ENCODE measurements at regions not wholly inside any gene's neighbourhood (a gene's known extent, or its start where the extent isn't known, plus 50 kb on each side); places are given as distances from the start of the nearest gene placed in this dataset.

- DNase-seq (ENCODE audit: low read depth in 3 of 3) = no peak
These were observed 150.5 kb upstream of the NCKAP5 start for GRCh38 chr2:133718688-133719201.

DNA sequence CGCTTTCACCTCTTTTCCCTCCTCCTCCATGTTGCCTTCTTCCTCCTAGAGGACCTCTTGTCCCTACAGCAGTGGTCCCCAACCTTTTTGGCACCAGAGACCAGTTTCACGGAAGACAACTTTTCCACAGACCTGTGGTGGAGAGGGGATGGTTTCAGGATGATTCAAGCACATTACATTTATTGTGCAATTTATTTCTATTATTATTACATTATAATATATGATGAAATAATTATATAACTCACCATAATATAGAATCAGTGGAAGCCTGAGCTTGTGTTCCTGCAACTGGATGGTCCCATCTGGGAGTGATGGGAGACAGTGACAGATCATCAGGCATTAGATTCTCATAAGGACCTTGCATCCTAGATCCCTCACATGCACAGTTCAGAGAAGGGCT is 152.2 kb upstream of the NCKAP5 start:
- no peak for DNase-seq (ENCODE audit: low read depth in 3 of 3)

DNA sequence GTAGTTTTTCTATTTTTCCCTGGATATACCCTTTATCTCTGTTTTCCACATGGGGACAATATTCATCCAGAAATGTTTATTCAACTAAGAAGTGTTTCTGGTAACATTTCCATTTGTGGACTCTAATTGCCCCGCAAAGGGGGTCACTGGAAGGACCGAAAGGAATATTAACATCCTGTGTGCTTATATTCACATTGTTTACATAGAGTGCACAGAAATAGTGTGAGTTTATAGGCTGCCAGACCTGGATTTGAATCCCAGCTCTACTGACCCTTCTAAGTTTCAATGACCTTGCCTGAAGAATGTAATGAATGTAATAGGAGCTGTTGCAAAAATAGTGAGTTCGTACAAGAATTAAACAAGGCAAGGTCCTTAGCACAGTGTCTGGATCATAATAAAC is 152.9 kb upstream of the NCKAP5 start:
- no peak for DNase-seq (ENCODE audit: low read depth in 3 of 3)

DNA sequence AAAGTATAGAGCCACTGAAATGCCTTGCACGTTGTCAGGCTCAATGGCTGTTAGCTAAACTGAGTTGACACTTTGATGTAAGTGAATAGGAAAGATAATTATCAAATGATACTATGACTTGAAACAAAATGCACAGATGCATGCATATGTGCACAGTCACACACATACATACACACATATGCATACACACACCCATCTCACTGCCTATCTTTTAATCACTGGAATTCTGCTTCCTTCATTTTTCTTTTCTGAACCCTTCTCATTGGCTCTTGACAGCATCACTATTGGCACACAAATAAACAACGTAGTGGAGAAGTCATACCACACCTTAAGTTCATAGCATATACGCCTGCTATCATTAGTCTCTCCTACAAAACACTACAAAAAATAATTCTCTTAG is 154.9 kb upstream of the NCKAP5 start:
- no peak for DNase-seq (ENCODE audit: low read depth in 3 of 3)

DNA sequence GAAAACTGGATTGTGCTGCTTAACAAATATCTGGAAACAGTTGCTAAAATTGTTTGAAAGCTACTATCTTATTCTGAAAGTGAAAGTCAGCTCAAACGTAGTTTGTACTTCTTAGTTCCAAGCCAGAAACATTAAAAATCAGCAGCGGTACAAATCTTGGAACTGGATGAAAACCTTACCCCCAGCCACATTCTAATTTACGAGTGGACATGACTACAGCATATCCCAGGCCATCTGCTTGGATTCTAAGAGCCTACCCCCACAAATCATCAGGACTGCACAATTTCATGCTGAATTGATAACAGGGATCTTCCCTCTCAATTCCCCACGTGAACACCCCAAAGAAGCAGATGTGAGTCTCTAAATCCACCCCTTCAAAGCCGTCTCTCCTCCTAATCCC is 158.7 kb upstream of the NCKAP5 start:
- no peak for DNase-seq (ENCODE audit: low read depth in 3 of 3)

DNA sequence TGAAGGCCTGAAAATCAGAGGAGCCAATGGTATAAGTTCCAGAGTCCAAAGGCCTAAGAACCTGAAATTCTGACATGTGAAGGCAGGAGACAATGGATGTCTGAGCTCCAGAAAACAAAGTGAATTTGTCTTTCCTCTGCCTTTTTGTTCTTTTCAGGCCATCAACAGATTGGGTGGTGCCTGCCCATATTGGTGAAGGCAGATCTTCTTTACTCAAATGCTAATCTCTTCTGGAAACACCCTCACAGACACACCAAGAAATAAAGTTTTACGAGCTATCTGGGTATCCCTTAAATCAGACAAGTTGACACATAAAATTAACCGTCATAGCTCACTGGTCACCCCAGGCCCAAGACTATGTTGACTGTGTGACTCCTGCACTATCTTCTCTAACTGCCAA is 163.8 kb upstream of the NCKAP5 start:
- no peak for DNase-seq (ENCODE audit: low read depth in 3 of 3)

- no peak for DNase-seq (ENCODE audit: low read depth in 3 of 3)
These were observed 165.0 kb upstream of the NCKAP5 start for GRCh38 chr2:133732982-133733900.

GRCh38 chr2:133733901-133734255 is 165.6 kb upstream of the NCKAP5 start:
- no peak for DNase-seq (ENCODE audit: low read depth in 3 of 3)

DNA sequence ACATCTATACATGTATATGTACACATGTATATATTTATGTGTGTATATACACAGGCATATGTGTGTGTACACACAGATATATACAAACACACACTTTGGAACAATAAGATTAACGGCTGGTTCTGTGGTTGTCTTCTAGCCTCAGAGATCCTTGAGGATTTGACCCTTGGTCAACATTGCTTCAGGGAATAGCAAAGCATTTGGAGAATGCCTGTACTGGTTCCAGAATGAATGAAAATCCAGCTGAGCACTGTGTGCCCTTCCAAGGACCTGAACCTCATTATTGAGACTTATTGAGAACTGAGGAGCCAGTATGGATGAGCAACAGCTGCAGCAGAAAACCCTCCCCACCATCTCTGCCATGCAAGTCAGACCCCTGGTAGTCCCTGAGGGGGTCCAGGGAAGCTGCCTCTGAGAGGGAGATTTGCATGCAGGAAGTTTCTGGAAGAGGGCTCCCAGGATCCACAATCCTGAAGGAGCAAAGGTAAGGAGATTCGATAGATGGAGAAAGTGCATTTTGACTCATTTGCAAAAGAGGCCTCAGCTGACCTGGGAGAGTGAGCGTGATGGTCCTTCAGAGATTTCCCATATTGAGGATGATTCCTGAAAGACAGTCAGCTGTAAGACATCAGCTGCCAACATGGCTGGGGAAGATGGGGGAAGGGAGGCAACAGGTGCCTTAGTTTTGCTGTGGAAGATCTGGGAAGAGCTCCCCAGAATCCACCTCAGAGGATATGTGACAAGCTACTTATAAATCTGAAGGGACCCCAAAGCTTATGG is 166.6 kb upstream of the NCKAP5 start:
- DNase-seq (ENCODE audit: low read depth in 3 of 3) = no peak

DNA sequence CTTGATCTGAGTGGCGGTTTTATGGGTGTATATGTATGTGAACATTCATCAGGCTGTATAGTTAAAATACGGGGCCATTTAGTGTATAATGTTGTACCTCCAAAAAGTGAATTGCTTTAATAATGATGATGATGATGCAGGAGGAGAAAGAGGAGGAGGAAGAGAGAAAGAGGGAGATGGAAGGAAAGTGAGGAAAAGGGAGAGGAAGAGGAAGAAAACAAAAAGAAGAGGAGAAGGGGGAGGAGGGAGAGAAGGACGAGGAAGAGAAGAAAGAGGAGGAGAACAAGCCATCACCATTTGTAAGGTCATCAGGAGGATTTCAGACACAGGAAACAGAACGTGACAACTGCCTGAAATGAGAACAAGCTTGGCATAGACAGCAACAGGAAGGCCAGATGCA is 168.4 kb upstream of the NCKAP5 start:
- no peak for DNase-seq (ENCODE audit: low read depth in 3 of 3)

- no peak for DNase-seq (ENCODE audit: low read depth in 3 of 3)
These were observed 169.2 kb upstream of the NCKAP5 start for GRCh38 chr2:133737242-133737993.

DNA sequence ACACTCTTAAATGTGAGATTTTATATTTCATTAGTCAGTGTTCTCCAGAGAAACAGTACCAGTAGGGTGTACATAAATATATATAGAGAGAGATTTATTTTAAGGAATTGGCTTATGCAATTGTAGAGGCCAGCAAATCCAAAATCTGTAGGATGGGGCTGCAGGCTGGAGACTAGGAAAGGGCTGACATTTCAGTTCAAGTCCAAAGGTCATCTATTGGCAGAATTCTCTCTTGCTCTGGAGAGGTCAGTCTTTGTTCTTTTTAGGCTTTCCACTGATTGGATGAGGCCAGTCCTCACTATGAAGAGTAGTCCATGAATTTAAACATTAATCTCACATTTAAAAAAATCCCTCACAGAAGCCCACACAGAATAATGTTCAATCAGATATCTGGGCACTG is 170.8 kb upstream of the NCKAP5 start:
- DNase-seq (ENCODE audit: low read depth in 3 of 3) = no peak

- DNase-seq (ENCODE audit: low read depth in 3 of 3) = no peak
These were observed 172.2 kb upstream of the NCKAP5 start for GRCh38 chr2:133740500-133740899.

DNA sequence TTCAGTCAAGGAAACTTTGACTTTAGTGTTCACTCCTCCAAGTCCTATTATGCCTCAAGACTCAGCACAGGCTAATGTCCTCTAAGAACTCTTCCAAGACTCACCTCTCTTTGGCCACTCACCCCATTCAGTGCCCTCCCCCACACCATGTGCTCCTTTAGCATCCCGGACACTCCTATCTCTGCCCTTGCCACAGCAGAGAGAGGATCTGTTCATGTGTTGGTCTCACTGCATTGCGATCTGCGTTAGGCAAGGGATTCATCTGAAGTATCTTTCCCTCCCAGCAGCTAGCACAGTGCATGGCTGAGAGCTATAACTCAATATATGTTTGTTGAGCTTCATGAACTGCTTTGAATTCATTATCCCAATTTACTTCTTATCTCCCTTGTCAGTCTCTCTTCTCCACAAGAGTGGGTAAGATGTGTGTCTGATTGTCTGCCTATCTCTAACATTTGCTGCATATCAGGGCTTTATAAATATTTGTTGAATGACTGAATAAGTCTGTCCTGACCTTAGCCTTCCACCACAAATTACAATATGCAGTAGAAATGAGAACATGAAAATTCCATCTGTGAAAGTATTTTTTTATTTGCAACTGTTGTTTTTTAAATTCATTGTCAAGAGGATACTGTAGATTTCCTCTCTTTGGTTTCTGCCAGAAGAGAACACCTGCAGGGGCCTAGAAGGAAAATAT is 179.9 kb upstream of the NCKAP5 start:
- no peak for DNase-seq (ENCODE audit: low read depth in 3 of 3)

DNA sequence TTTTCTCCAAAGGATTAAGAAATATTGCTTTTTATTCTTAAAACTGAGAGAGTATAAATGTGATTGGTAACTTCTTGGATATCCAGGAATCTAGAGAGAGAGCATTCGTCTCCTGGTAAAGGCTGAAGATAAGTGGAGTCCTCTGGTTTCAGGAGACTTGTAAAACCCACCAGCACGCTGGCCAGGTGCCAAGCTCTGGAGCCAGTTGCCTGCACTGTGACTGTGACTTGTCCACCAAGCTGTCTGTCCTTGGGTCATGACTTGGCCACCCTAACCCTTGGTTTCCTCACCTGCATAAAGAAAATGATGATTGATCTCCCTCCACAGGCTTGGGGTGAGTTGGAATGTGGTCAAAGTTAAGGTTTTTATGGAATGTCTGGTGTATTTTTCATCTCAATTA is 185.4 kb upstream of the NCKAP5 start:
- no peak for DNase-seq (ENCODE audit: low read depth in 3 of 3)

DNA sequence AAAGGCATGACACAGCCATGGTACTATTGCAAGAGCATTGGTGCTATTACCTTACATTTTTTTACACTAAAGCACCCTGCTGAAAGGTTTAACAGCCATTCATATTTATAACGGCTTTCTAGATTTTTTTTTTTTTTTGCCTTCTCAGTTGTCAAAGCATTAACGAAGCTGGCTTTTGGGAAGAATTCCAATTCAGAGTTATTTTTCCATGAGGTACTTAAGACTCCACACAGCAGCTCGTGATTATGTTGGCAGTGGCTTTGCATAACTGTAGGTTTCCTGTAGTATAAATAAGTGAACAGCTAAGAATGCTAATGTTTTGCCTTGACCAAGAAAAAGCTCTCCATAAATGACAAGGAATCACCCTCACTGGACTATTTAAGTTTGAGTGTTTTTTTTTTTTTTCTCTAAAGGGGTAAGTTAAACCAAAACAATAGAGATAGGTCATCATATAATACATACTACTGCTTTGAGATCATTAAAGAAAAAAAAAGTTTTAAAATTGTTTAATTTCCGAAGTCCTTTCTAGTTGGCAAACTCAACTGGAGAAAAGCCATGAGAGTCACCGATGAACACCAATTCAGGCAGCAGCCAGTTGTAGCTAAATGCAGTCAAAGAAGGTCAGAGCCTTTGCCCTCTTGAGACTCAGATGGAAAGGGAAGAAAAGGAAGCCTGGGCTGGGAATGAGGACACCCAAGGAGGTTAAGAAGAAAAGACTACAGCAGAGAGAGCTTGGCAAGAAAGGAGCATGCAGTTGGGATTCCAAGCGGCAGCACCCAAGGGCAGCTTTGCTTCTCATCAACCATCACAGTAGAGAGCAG is 187.4 kb upstream of the NCKAP5 start:
- no peak for DNase-seq (ENCODE audit: low read depth in 3 of 3)

GRCh38 chr2:133756833-133757232 is 188.6 kb upstream of the NCKAP5 start:
- DNase-seq (ENCODE audit: low read depth in 3 of 3) = no peak

DNA sequence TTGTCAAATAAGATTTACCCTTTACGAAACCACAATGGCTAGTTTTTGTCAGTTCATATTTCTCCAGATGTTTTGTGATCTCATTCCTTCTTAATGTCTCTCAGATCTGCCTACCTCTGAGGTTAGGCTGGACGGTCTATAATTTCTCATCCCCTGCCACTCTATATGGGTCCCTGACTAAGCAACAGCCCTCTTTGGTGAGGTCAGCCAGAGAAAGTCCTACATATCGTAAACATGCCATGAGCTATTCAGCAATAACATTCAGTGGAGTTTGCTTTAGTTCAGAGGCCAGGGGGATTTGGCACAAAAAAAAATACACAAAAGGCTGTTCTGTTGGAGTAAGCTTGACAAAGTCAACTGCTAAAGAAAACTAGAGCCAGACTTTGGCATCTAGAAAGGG is 192.1 kb upstream of the NCKAP5 start:
- DNase-seq (ENCODE audit: low read depth in 3 of 3) = no peak

DNA sequence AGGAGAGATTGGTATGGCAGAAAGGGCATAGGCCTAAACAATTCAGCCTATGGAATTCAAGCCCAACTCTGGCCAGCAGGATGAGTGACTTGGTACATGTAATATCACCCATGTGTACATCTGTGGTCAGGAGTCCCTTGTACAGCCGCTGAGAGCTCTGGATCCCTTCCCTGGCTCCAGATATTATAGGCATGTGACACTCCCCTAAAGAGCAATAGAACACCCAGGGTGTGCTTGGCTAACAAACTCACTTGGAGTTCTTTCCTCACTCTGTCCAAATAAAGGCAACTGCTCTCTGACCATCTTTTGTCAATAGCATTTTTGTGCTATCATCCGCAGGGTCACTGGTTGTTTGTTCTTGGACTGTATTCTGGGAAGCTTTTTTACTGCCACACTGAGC is 197.4 kb upstream of the NCKAP5 start:
- no peak for DNase-seq (ENCODE audit: low read depth in 3 of 3)

DNA sequence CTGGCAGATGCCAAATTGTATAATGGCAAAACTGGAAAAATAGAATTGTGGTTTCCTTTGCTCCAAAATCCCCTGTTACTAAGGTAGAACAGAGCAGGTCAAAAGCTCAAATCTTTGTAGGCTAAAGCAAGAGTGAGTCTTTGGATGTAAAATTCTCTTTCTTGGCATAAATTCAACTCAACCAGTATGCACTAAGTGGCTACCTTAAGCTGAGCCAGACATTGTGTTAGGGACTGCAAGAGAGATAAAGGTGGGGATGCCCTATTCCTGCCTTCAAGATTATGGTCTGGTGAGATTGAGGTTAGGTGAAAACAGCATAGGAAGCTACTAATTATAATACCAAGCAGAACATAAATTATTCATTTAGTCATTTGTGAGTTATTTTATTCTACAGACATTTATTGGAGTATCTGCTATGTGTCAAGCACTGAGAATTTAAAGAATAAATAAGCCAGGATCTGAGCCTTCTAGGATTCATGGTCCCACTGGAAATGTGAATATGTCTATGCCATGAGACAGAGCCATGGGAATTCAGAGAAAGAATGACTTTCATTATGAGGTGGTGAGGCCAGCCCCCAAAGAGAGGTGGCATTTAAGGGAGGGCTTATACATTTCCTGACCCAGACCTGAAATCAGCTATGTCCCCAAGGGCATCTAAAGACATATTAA is 198.0 kb upstream of the NCKAP5 start:
- DNase-seq (ENCODE audit: low read depth in 3 of 3) = no peak
